ENCODE measurements at regions not wholly inside any gene's neighbourhood (a gene's known extent, or its start where the extent isn't known, plus 50 kb on each side); places are given as distances from the start of the nearest gene placed in this dataset.

DNA sequence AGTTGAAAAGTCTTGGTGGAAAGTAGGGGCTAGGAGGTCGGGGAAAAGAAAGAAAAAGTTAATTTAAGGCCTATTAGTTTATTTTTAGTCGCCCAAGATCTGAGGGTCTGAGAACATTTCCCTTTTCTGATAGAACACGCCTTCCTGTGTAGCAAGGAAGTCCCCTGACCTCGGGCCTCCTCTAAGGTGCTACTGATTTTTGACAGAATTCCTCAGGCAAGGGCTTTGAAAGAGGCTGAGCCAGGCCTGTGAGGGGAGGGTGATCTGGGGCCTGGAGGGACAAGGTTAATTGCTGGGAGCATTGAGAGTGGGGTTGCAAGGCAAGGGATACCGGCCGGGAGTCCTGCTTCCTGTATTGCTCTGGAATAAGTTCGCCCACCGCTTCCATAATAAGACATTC is 131.4 kb upstream of the MYCN start:
- H3K4me3 ChIP-seq: no peak overlapping the region
- H3K27ac ChIP-seq: no peak overlapping the region
- no peak for DNase-seq (ENCODE audit: low spot score)
- TF ChIP-seq, protein P1, sequence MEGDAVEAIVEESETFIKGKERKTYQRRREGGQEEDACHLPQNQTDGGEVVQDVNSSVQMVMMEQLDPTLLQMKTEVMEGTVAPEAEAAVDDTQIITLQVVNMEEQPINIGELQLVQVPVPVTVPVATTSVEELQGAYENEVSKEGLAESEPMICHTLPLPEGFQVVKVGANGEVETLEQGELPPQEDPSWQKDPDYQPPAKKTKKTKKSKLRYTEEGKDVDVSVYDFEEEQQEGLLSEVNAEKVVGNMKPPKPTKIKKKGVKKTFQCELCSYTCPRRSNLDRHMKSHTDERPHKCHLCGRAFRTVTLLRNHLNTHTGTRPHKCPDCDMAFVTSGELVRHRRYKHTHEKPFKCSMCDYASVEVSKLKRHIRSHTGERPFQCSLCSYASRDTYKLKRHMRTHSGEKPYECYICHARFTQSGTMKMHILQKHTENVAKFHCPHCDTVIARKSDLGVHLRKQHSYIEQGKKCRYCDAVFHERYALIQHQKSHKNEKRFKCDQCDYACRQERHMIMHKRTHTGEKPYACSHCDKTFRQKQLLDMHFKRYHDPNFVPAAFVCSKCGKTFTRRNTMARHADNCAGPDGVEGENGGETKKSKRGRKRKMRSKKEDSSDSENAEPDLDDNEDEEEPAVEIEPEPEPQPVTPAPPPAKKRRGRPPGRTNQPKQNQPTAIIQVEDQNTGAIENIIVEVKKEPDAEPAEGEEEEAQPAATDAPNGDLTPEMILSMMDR (IDR thresholded peaks at IDR 0.05): no peak

DNA sequence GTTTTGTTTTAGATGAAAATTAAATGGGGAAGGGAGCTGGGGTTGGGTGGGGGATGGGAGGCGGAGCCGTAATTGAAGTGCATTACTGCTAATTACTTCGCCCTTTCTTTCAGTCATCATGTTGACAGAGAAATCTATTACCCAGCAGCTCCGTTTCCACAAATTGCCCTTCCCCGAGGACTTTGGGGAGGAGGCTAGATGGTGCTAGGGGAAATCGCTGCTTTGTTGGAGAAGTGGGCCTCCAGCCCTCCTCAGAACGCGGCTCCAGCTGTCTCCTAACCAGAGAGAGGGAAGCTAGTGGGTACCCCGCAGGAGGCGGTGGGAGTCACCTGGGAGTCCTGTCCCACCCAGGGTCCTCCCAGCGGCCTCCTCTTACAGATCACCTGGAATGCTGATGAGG is 130.9 kb upstream of the MYCN start:
- no peak for DNase-seq (ENCODE audit: low spot score)
- Histone ChIP-seq H3K4me3 (no peak overlapping the region), H3K27ac (no peak overlapping the region)
- TF ChIP-seq, protein P1 (IDR thresholded peaks at IDR 0.05): no peak

DNA sequence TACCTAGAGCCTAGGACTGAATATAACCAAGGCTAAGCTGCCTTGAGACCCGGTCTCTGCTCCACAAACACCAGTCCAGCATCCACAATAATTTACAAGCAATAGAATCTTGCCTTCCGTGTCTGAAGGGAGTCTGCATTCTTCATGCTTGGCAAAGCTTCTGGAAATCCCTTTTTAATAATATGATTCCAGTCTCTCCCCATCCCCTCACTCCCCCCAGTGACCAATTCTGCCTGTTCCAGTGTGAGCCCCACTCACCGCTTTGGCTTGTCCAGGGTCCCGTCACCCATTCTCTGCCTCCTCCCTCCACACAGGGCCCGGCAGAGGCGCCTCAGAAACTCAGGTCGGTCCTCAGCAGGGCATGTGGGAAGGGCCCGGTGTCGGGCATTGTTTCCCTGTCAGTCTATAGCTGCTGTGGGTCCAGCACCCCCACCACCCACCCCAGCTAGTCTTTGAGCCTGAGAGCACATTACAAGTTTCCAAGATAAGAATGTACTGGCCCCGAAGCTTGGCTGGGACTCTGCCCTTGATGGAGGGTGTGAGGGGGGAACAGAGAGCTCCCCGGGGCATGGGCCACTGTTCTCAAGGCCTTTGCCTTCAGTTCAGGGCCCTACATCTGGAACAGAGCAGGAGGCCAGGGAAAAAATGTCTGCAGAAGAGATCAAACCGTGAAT is 129.7 kb upstream of the MYCN start:
- TF ChIP-seq, protein P1 (IDR thresholded peaks at IDR 0.05): no peak
- Histone ChIP-seq H3K4me3 (no peak overlapping the region), H3K27ac (no peak overlapping the region)
- DNase-seq (ENCODE audit: low spot score): no peak

DNA sequence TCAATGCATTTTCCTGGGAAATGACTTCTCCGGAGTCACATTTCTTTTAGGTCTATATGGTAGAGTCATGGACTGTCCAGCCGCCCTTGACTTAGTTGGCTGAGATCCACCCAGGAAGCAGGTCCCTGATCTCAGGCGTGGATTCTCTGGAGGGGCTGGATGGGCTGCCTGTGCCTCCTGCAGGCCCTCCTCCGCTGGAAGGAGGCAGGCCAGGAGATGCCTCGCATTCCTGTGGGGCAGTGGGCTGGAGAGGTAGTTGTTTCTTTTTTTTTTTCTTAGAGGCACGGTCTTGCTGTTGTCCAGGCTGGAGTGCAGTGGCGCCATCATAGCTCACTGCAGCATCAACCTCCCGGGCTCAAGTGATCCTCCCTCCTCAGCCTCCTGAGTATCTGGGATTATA is 129.0 kb upstream of the MYCN start:
- DNase-seq (ENCODE audit: low spot score): no peak
- H3K4me3 ChIP-seq: no peak overlapping the region
- TF ChIP-seq, protein P1 (IDR thresholded peaks at IDR 0.05): no peak
- H3K27ac ChIP-seq: no peak overlapping the region

DNA sequence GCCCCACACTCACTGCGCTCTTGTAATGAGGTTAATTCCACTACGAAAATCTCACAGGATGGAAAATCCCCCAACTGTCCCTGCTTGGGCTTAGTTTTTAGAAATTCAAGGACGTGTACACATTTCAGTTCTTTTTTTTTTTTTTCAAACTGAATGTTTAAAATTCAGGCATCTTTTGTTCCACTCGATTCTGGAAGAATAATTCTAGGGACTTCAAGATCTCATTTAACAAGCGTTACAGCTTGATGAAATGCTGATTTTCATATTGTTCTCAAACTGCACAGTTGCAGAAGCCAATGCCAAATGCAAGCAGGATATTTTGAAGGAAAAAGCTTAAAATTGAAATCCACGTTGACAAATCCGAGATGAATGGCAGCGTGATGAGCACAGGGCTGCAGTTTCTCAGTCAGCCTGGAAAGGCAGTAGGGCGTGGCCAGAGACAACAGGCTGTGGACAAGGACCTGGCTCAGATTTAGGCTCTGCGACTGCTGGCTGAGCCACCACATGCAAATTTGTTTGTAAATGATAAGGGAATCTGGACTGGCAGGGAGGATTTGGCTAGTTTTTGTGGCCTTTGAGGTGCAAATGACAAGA is 128.1 kb upstream of the MYCN start:
- TF ChIP-seq, protein P1 (IDR thresholded peaks at IDR 0.05): no peak
- DNase-seq (ENCODE audit: low spot score): no peak
- H3K4me3 ChIP-seq: no peak overlapping the region
- H3K27ac ChIP-seq: no peak overlapping the region

DNA sequence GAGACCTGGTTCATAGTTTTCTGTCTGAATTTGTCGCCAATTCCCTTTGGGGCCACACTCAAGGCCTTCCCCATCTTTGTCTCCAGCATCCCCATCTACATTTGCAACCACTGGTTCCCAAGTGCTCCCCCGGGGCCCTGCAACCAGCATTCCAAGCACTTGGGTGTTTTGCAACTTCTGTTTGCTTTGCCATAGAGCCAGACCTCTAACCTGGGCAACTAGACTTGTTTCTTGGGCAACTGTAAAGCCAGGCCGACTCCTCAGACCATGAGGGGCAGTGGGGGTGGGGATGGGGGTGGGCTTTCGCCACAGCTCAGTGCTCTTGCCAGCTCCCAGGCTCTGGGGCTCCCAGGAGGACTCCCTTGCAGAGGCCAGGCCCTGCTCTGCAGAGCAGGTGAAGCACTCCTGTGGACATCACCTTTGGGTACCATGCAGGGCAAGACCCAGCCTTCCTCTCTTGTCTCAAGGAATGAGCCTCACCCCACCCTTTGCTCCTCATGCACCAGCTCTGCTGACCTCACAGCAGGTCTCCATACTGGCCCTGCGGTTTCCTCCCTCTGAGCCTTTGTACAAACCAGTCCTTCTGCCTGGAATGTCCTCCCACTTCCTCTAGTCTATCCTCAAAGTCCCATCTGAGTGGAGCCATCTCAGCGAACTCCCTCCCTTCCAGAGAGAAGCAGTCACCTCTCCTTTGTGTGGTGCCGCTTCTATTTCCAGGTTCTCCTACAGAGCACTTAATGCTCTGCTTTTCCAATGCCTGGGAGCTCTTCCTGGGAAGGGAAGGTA is 126.7 kb upstream of the MYCN start:
- Histone ChIP-seq H3K27ac (no peak overlapping the region), H3K4me3 (no peak overlapping the region)
- no peak for DNase-seq (ENCODE audit: low spot score)
- TF ChIP-seq, protein P1 (IDR thresholded peaks at IDR 0.05): no peak
